ENCODE measurements at regions not wholly inside any gene's neighbourhood (a gene's known extent, or its start where the extent isn't known, plus 50 kb on each side); places are given as distances from the start of the nearest gene placed in this dataset.
"Not testable (repeated sequence)": the region's sequence is repeated elsewhere in the genome, so short reads cannot be mapped to it uniquely, and the experiment has no call there.

- not testable (repeated sequence) for DNase-seq
Measured at GRCh38 chr9:61523897-61524620, 334.2 kb downstream of the SPATA31A7 start.

- not testable (repeated sequence) for DNase-seq
Measured at GRCh38 chr9:61525629-61526028, 335.8 kb downstream of the SPATA31A7 start.

GRCh38 chr9:61550101-61550748 lies 360.4 kb downstream of the SPATA31A7 start:
- DNase-seq: peak; percentile 0

- DNase-seq: not testable (repeated sequence)
Measured at GRCh38 chr9:61571403-61572127, 381.7 kb downstream of the SPATA31A7 start.

GRCh38 chr9:61572364-61572763 lies 382.5 kb downstream of the SPATA31A7 start:
- DNase-seq: not testable (repeated sequence)

GRCh38 chr9:61573432-61573831 lies 383.6 kb downstream of the SPATA31A7 start:
- DNase-seq: not testable (repeated sequence)

Measured in hematopoietic multipotent progenitor cell treated with erythropoietin and hydrocortisone succinate and interleukin-3 and kit ligand, for 4 days (in vitro differentiated cells).